DND-41 (cell line): ENCODE measurements at regions not wholly inside any gene's neighbourhood (a gene's known extent, or its start where the extent isn't known, plus 50 kb on each side); places are given as distances from the start of the nearest gene placed in this dataset.

Source experiments
- CTCF ChIP-seq: IDR thresholded peaks from 2 replicates; pipeline ENCODE4 v1.5.1; 2012; ENCODE audit warnings: borderline replicate concordance, low read length, moderate library complexity, mild to moderate bottlenecking; ENCODE audit not compliant: poor library complexity, severe bottlenecking; ENCODE audit errors: extremely low read depth
- EZH2 ChIP-seq: IDR thresholded peaks from 3 replicates; pipeline ENCODE4 v1.6.1; 2012; ENCODE audit warnings: borderline replicate concordance, low read depth, mild to moderate bottlenecking, moderate library complexity, low read length, inconsistent platforms; ENCODE audit not compliant: severe bottlenecking

- no peak for TF ChIP-seq EZH2
- no peak for TF ChIP-seq CTCF
These were observed 1112.0 kb upstream of the RAG2 start for GRCh38 chr11:37710031-37710430.
